ENCODE measurements at regions not wholly inside any gene's neighbourhood (a gene's known extent, or its start where the extent isn't known, plus 50 kb on each side); places are given as distances from the start of the nearest gene placed in this dataset.

DNA sequence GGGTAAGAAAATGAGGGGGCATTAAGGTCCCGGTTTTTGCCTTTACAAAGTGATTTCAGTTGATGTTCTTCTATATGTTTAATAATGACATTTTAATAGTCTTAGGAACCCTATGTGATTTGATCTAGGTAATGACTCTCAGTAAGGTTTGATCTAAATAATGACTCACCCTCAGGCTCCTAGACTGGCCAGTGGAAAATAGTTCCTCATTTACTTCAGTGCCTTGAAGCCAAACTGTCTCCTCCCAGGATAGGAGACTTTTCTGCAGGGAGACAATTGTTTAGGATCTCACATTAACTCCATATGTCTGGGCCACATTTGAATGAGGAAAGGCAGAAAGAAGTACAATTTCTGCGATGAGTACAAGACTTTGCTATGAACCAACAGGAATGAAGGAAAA is 1331.9 kb downstream of the XPNPEP1 start:
- H3K9ac ChIP-seq (ENCODE audit: low read length): no peak overlapping the region
- no peak overlapping the region for H3K27ac ChIP-seq (ENCODE audit: low read depth, low read length)
- no peak for TF ChIP-seq MAX (IDR thresholded peaks at IDR 0.05)
- no peaks in the 10 kb centered on the region for H3K36me3 ChIP-seq (ENCODE audit: control insufficient read depth in 1 of 2, insufficient read depth in 2 of 2, low read length in 2 of 2)
- no peak overlapping the region for H3K4me2 ChIP-seq (ENCODE audit: low read length)
- ATAC-seq (no peak), DNase-seq (ENCODE audit: low read depth, low spot score) (no peak)
- intact Hi-C loops (cut with micrococcal nuclease): no loop called here
- H3K9me2 ChIP-seq (ENCODE audit: insufficient read depth): no peaks in the 10 kb centered on the region
- RAD21 ChIA-PET (ENCODE audit: low non-redundant PET in 1 of 2, low total read pairs in 2 of 2, uncharacterized antibody in 2 of 2, unreplicated experiment in 2 of 2): no interaction called here
- no peaks in the 10 kb centered on the region for H3K79me2 ChIP-seq (ENCODE audit: insufficient read depth, low read length)
- POLR2A ChIA-PET: no interaction called here
- H4K20me1 ChIP-seq (ENCODE audit: insufficient read depth): no peaks in the 10 kb centered on the region
- no peaks in the 10 kb centered on the region for H3K27me3 ChIP-seq (ENCODE audit: insufficient read depth, low read length)
- CTCF ChIA-PET: no interaction called here
- H3K4me3 ChIP-seq (replicated peaks in 1 of 2; ENCODE audit: low read depth in 1 of 2, low read length in 2 of 2): no peak overlapping the region
- no TSS peak for BruUV-seq (replicated peaks)
- no peaks in the 10 kb centered on the region; a peak in 1 of 4 replicates for H3K4me1 ChIP-seq (ENCODE audit: control insufficient read depth in 1 of 2, insufficient read depth in 2 of 2, low read length in 2 of 2)
- H2AFZ ChIP-seq (ENCODE audit: low read depth, low read length, poor library complexity, severe bottlenecking): no peak overlapping the region
- H3K9me3 ChIP-seq (ENCODE audit: control insufficient read depth in 1 of 2, insufficient read depth in 1 of 2, low read depth in 1 of 2, low read length in 2 of 2): peaks cover 20 to 33% of the 10 kb centered on the region in 2 experiments; a peak in 3 of 4 replicates

DNA sequence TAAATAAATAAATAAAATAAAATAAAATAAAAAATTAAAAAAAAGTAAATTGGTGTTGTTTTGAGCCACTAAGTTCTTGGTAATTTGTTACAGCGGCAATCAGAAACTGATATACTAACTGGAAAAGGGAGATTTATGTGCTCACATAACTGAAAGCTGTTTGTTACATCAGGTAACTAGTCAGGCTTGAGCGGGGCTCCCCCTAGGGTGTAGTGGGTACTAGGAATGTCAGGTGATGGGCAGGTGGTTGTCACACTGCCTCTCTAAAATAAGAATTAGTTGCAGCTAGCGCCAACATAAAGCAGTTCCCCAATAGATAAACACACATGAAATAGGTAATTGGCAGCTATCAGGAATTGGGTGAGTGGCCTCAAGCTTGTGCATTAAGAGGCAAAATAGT is 1336.9 kb downstream of the XPNPEP1 start:
- peaks cover 39 to 44% of the 10 kb centered on the region in 2 experiments; a peak in 3 of 4 replicates for H3K9me3 ChIP-seq (ENCODE audit: control insufficient read depth in 1 of 2, insufficient read depth in 1 of 2, low read depth in 1 of 2, low read length in 2 of 2)
- no peaks in the 10 kb centered on the region for H3K79me2 ChIP-seq (ENCODE audit: insufficient read depth, low read length)
- H2AFZ ChIP-seq (ENCODE audit: low read depth, low read length, poor library complexity, severe bottlenecking): no peak overlapping the region
- POLR2A ChIA-PET: no interaction called here
- H3K9me2 ChIP-seq (ENCODE audit: insufficient read depth): no peaks in the 10 kb centered on the region
- TF ChIP-seq TCF7L2 (IDR thresholded peaks at IDR 0.05; ENCODE audit: borderline replicate concordance, extremely low read depth, insufficient read depth, insufficient read length) (no peak), MAX (IDR thresholded peaks at IDR 0.05) (no peak), SIN3A (IDR thresholded peaks at IDR 0.05; ENCODE audit: low read depth) (no peak), POLR2AphosphoS5 (IDR thresholded peaks at IDR 0.05; ENCODE audit: low read depth, low read length) (no peak), SP1 (IDR thresholded peaks at IDR 0.05; ENCODE audit: low read depth) (no peak), EZH2 (IDR thresholded peaks at IDR 0.05) (no peak), POLR2A (IDR thresholded peaks at IDR 0.05; ENCODE audit: borderline replicate concordance, extremely low read depth, insufficient read depth, insufficient read length) (no peak), EZH2phosphoT487 (IDR thresholded peaks at IDR 0.05; ENCODE audit: borderline replicate concordance) (no peak), FOSL1 (IDR thresholded peaks at IDR 0.05; ENCODE audit: low read depth) (no peak), ZFX (IDR thresholded peaks at IDR 0.05) (no peak), SRF (IDR thresholded peaks at IDR 0.05; ENCODE audit: low read depth) (no peak), RAD21 (IDR thresholded peaks at IDR 0.05; ENCODE audit: low read depth) (no peak), EGR1 (IDR thresholded peaks at IDR 0.05; ENCODE audit: low read depth) (no peak), JUND (IDR thresholded peaks at IDR 0.05) (no peak)
- TF ChIP-seq, protein P1, sequence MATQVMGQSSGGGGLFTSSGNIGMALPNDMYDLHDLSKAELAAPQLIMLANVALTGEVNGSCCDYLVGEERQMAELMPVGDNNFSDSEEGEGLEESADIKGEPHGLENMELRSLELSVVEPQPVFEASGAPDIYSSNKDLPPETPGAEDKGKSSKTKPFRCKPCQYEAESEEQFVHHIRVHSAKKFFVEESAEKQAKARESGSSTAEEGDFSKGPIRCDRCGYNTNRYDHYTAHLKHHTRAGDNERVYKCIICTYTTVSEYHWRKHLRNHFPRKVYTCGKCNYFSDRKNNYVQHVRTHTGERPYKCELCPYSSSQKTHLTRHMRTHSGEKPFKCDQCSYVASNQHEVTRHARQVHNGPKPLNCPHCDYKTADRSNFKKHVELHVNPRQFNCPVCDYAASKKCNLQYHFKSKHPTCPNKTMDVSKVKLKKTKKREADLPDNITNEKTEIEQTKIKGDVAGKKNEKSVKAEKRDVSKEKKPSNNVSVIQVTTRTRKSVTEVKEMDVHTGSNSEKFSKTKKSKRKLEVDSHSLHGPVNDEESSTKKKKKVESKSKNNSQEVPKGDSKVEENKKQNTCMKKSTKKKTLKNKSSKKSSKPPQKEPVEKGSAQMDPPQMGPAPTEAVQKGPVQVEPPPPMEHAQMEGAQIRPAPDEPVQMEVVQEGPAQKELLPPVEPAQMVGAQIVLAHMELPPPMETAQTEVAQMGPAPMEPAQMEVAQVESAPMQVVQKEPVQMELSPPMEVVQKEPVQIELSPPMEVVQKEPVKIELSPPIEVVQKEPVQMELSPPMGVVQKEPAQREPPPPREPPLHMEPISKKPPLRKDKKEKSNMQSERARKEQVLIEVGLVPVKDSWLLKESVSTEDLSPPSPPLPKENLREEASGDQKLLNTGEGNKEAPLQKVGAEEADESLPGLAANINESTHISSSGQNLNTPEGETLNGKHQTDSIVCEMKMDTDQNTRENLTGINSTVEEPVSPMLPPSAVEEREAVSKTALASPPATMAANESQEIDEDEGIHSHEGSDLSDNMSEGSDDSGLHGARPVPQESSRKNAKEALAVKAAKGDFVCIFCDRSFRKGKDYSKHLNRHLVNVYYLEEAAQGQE (IDR thresholded peaks at IDR 0.05; ENCODE audit: low read depth): no peak
- H3K27me3 ChIP-seq (ENCODE audit: insufficient read depth, low read length): no peaks in the 10 kb centered on the region
- H3K9ac ChIP-seq (ENCODE audit: low read length): no peak overlapping the region
- no peak overlapping the region for H3K4me2 ChIP-seq (ENCODE audit: low read length)
- H3K27ac ChIP-seq (ENCODE audit: low read depth, low read length): no peak overlapping the region
- H3K4me1 ChIP-seq (ENCODE audit: control insufficient read depth in 1 of 2, insufficient read depth in 2 of 2, low read length in 2 of 2): no peaks in the 10 kb centered on the region
- no peaks in the 10 kb centered on the region for H3K36me3 ChIP-seq (ENCODE audit: control insufficient read depth in 1 of 2, insufficient read depth in 2 of 2, low read length in 2 of 2)
- RAD21 ChIA-PET (ENCODE audit: low non-redundant PET in 1 of 2, low total read pairs in 2 of 2, uncharacterized antibody in 2 of 2, unreplicated experiment in 2 of 2): no interaction called here
- BruUV-seq (replicated peaks): no TSS peak
- no peaks in the 10 kb centered on the region for H4K20me1 ChIP-seq (ENCODE audit: insufficient read depth)
- DNase-seq (ENCODE audit: low read depth, low spot score): no peak
- ATAC-seq: no peak
- intact Hi-C loops (cut with micrococcal nuclease): no loop called here
- CTCF ChIA-PET: no interaction called here
- H3K4me3 ChIP-seq (replicated peaks in 1 of 2; ENCODE audit: low read depth in 1 of 2, low read length in 2 of 2): no peak overlapping the region

All from HCT116 (cell line).